HepG2 (cell line): ENCODE measurements at regions not wholly inside any gene's neighbourhood (a gene's known extent, or its start where the extent isn't known, plus 50 kb on each side); places are given as distances from the start of the nearest gene placed in this dataset.

Experiments used
- ATF7 ChIP-seq, 2 experiments: fragments of 450-650 bp in 1 of 2; sonication (generic) in 1 of 2; formaldehyde crosslinking in 1 of 2; IDR thresholded peaks; 2 replicates each; pipeline versions ENCODE4 v1.4.0 to v1.6.1; 2016 to 2020; ENCODE audit warnings: antibody characterized with exemption in 1 of 2, mild to moderate bottlenecking in 1 of 2, missing genetic modification reagents in 1 of 2
- CHD2 ChIP-seq: IDR thresholded peaks from 2 replicates; pipeline ENCODE4 v1.6.1; 2011; ENCODE audit warnings: low read depth, low read length, improper control_type of control experiment
- EZH2 ChIP-seq: conservative IDR thresholded peaks from 2 replicates; pipeline ENCODE4 v1.6.1; 2012; ENCODE audit warnings: mild to moderate bottlenecking, low read depth, low read length, moderate library complexity
- JUN ChIP-seq: sonication (generic); formaldehyde crosslinking; IDR thresholded peaks from 2 replicates; pipeline ENCODE4 v1.4.0; 2020; ENCODE audit warnings: mild to moderate bottlenecking, missing genetic modification reagents
- POLR2A ChIP-seq, 2 experiments: IDR thresholded peaks; 2 replicates each; pipeline ENCODE4 v1.6.1; 2011; ENCODE audit warnings: low read depth in 2 of 2, low read length in 2 of 2, mild to moderate bottlenecking in 1 of 2, moderate library complexity in 1 of 2; ENCODE audit not compliant: insufficient read depth in 1 of 2
- PRPF4 ChIP-seq: fragments of 200-400 bp; formaldehyde crosslinking; IDR thresholded peaks from 2 replicates; pipeline ENCODE4 v1.6.1; 2016; ENCODE audit warnings: low read length, low read depth; ENCODE audit not compliant: poor library complexity, severe bottlenecking
- RFX1 ChIP-seq: fragments of 450-650 bp; IDR thresholded peaks from 2 replicates; pipeline ENCODE4 v1.6.1; 2017
- U2AF1 ChIP-seq: fragments of 200-400 bp; formaldehyde crosslinking; optimal IDR thresholded peaks from 2 replicates; pipeline ENCODE3; 2017; ENCODE audit warnings: mild to moderate bottlenecking, low read depth, low read length
- ZNF282 ChIP-seq: fragments of 450-650 bp; IDR thresholded peaks from 2 replicates; pipeline ENCODE4 v1.6.1; 2018; ENCODE audit not compliant: partially characterized antibody
- TF ChIP-seq, protein P1 (sequence below), 2 experiments: IDR thresholded peaks; 2 replicates each; pipeline ENCODE4 v1.6.1; 2011 to 2012; ENCODE audit warnings: low read length in 2 of 2, borderline replicate concordance in 1 of 2, low read depth in 1 of 2, mild to moderate bottlenecking in 1 of 2, moderate library complexity in 1 of 2
- TF ChIP-seq, protein P2 (sequence below): sonication (generic); formaldehyde crosslinking; IDR thresholded peaks from 2 replicates; pipeline ENCODE4 v1.8.1; 2022; ENCODE audit warnings: mild to moderate bottlenecking, missing genetic modification reagents
- TF ChIP-seq, protein P3 (sequence below): sonication (generic); formaldehyde crosslinking; IDR thresholded peaks from 2 replicates; pipeline ENCODE4 v1.5.0; 2020; ENCODE audit warnings: mild to moderate bottlenecking, missing genetic modification reagents, moderate library complexity
- TF ChIP-seq, protein P4 (sequence below): sonication (generic); formaldehyde crosslinking; IDR thresholded peaks from 2 replicates; pipeline ENCODE4 v1.4.0; 2020; ENCODE audit warnings: mild to moderate bottlenecking, missing genetic modification reagents

DNA sequence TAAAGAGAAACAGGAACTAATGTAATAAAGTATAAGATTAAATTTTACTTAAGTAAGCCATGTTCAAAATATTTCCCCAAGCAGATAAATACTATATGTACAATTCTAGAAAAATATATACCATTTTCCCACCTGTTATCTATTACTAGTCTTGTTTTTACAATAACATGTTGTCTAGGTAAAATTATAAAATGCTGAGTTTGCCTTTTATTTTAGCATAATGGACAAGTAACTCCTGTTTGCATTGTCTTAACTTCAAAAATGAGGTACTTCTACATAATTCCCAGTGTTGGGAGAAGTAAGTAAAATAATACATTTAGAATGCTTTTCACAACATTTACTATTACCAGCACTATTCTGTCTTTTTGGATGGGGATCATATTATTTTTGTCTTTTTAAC lies 800.5 kb downstream of the SLITRK6 start:
- TF ChIP-seq RFX1 (no peak), ATF7 (IDR thresholded peaks at IDR 0.05) (no peak), ATF7 (CRISPR knock-in tag; IDR thresholded peaks at IDR 0.05) (no peak), EZH2 (no peak), CHD2 (no peak), PRPF4 (no peak), POLR2A (IDR thresholded peaks at IDR 0.05; ENCODE audit: insufficient read depth in 1 of 2, low read depth in 2 of 2, low read length in 2 of 2) (no peak), JUN (CRISPR knock-in tag) (no peak), U2AF1 (no peak), ZNF282 (no peak)
- TF ChIP-seq, protein P1, sequence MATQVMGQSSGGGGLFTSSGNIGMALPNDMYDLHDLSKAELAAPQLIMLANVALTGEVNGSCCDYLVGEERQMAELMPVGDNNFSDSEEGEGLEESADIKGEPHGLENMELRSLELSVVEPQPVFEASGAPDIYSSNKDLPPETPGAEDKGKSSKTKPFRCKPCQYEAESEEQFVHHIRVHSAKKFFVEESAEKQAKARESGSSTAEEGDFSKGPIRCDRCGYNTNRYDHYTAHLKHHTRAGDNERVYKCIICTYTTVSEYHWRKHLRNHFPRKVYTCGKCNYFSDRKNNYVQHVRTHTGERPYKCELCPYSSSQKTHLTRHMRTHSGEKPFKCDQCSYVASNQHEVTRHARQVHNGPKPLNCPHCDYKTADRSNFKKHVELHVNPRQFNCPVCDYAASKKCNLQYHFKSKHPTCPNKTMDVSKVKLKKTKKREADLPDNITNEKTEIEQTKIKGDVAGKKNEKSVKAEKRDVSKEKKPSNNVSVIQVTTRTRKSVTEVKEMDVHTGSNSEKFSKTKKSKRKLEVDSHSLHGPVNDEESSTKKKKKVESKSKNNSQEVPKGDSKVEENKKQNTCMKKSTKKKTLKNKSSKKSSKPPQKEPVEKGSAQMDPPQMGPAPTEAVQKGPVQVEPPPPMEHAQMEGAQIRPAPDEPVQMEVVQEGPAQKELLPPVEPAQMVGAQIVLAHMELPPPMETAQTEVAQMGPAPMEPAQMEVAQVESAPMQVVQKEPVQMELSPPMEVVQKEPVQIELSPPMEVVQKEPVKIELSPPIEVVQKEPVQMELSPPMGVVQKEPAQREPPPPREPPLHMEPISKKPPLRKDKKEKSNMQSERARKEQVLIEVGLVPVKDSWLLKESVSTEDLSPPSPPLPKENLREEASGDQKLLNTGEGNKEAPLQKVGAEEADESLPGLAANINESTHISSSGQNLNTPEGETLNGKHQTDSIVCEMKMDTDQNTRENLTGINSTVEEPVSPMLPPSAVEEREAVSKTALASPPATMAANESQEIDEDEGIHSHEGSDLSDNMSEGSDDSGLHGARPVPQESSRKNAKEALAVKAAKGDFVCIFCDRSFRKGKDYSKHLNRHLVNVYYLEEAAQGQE (IDR thresholded peaks at IDR 0.05; ENCODE audit: borderline replicate concordance in 1 of 2, low read depth in 1 of 2, low read length in 2 of 2) = no peak
- TF ChIP-seq, protein P2, sequence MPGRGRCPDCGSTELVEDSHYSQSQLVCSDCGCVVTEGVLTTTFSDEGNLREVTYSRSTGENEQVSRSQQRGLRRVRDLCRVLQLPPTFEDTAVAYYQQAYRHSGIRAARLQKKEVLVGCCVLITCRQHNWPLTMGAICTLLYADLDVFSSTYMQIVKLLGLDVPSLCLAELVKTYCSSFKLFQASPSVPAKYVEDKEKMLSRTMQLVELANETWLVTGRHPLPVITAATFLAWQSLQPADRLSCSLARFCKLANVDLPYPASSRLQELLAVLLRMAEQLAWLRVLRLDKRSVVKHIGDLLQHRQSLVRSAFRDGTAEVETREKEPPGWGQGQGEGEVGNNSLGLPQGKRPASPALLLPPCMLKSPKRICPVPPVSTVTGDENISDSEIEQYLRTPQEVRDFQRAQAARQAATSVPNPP (CRISPR knock-in tag) = no peak
- TF ChIP-seq, protein P3, sequence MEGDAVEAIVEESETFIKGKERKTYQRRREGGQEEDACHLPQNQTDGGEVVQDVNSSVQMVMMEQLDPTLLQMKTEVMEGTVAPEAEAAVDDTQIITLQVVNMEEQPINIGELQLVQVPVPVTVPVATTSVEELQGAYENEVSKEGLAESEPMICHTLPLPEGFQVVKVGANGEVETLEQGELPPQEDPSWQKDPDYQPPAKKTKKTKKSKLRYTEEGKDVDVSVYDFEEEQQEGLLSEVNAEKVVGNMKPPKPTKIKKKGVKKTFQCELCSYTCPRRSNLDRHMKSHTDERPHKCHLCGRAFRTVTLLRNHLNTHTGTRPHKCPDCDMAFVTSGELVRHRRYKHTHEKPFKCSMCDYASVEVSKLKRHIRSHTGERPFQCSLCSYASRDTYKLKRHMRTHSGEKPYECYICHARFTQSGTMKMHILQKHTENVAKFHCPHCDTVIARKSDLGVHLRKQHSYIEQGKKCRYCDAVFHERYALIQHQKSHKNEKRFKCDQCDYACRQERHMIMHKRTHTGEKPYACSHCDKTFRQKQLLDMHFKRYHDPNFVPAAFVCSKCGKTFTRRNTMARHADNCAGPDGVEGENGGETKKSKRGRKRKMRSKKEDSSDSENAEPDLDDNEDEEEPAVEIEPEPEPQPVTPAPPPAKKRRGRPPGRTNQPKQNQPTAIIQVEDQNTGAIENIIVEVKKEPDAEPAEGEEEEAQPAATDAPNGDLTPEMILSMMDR (CRISPR knock-in tag) = no peak
- TF ChIP-seq, protein P4, sequence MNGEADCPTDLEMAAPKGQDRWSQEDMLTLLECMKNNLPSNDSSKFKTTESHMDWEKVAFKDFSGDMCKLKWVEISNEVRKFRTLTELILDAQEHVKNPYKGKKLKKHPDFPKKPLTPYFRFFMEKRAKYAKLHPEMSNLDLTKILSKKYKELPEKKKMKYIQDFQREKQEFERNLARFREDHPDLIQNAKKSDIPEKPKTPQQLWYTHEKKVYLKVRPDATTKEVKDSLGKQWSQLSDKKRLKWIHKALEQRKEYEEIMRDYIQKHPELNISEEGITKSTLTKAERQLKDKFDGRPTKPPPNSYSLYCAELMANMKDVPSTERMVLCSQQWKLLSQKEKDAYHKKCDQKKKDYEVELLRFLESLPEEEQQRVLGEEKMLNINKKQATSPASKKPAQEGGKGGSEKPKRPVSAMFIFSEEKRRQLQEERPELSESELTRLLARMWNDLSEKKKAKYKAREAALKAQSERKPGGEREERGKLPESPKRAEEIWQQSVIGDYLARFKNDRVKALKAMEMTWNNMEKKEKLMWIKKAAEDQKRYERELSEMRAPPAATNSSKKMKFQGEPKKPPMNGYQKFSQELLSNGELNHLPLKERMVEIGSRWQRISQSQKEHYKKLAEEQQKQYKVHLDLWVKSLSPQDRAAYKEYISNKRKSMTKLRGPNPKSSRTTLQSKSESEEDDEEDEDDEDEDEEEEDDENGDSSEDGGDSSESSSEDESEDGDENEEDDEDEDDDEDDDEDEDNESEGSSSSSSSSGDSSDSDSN (CRISPR knock-in tag) = no peak
